B cell (primary cell): ENCODE measurements at regions not wholly inside any gene's neighbourhood (a gene's known extent, or its start where the extent isn't known, plus 50 kb on each side); places are given as distances from the start of the nearest gene placed in this dataset.
"Not testable (repeated sequence)": the region's sequence is repeated elsewhere in the genome, so short reads cannot be mapped to it uniquely, and the experiment has no call there.

Experiments
- ATAC-seq: fragments of 200-7000 bp; cut with Tn5 transposase; one replicate; pipeline ENCODE4 v1.10.0; 2021; ENCODE audit warnings: low read depth, mild to moderate bottlenecking, moderate number of reproducible peaks, moderate library complexity
- CTCF ChIA-PET: fragments of 350-600 bp; sonication (Branson Sonifier 250); formaldehyde crosslinking; loops from one replicate; lab custom pipeline; 2021; ENCODE audit warnings: antibody characterized with exemption, inconsistent platforms; lab: Charles Lee
- POLR2A ChIA-PET: fragments of 350-600 bp; sonication (Branson Sonifier 250); formaldehyde crosslinking; loops from one replicate; lab custom pipeline; 2021; ENCODE audit warnings: antibody characterized with exemption; lab: Charles Lee
- DNase-seq: peaks from one replicate; pipeline ENCODE4 v3.0.0; 2013
- H2AFZ ChIP-seq: 2 replicates; pipeline ENCODE4 v1.6.1; 2012; ENCODE audit warnings: mild to moderate bottlenecking, low read depth, low read length; ENCODE audit not compliant: insufficient read depth, poor library complexity, severe bottlenecking
- H3K27ac ChIP-seq, 2 donors: 1 replicate in 1 of 2; 2 replicates in 1 of 2; pipeline ENCODE4 v1.5.1; 2012 to 2013; ENCODE audit warnings: low read length in 2 of 2, mild to moderate bottlenecking in 2 of 2, moderate library complexity in 1 of 2
- H3K27me3 ChIP-seq, 4 experiments: fragments of 200-600 bp in 1 of 4; sonication (generic) in 1 of 4; replicated peaks in 1 of 4; 1 replicate in 2 of 4; 2 replicates in 2 of 4; pipeline versions ENCODE4 v1.6.1 to v1.7.0; 2013 to 2016; ENCODE audit warnings: low read length in 3 of 4, mild to moderate bottlenecking in 2 of 4, mixed read lengths in 1 of 4, moderate library complexity in 1 of 4; ENCODE audit not compliant: insufficient read depth in 4 of 4, control insufficient read depth in 3 of 4; ENCODE audit errors: control extremely low read depth in 1 of 4
- H3K36me3 ChIP-seq, 2 experiments: replicated peaks in 1 of 2; 1 replicate in 1 of 2; 2 replicates in 1 of 2; pipeline versions ENCODE4 v1.6.1 to v1.7.1; 2013; ENCODE audit warnings: low read length in 1 of 2; ENCODE audit not compliant: insufficient read depth in 2 of 2, control insufficient read depth in 1 of 2; ENCODE audit errors: control extremely low read depth in 1 of 2, extremely low read depth in 1 of 2
- H3K4me1 ChIP-seq, 2 donors: fragments of 200-600 bp in 1 of 2; sonication (generic) in 1 of 2; 1 replicate in 1 of 2; 2 replicates in 1 of 2; pipeline versions ENCODE4 v1.5.1 to v1.6.1; 2013 to 2017; ENCODE audit warnings: low read length in 2 of 2; ENCODE audit not compliant: control insufficient read depth in 2 of 2, insufficient read depth in 2 of 2
- H3K4me2 ChIP-seq: replicated peaks from 2 replicates; pipeline ENCODE3; 2012; ENCODE audit warnings: mild to moderate bottlenecking, low read depth, low read length; ENCODE audit not compliant: poor library complexity, severe bottlenecking
- H3K4me3 ChIP-seq, 5 experiments: fragments of 200-600 bp in 1 of 5; sonication (generic) in 1 of 5; 1 replicate in 3 of 5; 2 replicates in 2 of 5; pipeline versions ENCODE4 v1.5.1 to v1.7.0; 2011 to 2016; ENCODE audit warnings: low read length in 4 of 5, mild to moderate bottlenecking in 4 of 5, low read depth in 2 of 5, control low read depth in 1 of 5, moderate library complexity in 1 of 5; ENCODE audit not compliant: insufficient read depth in 1 of 5; ENCODE audit errors: control extremely low read depth in 1 of 5, extremely low read depth in 1 of 5
- H3K79me2 ChIP-seq: fragments of 200-600 bp; sonication (generic); one replicate; pipeline ENCODE4 v1.6.0; 2016; ENCODE audit warnings: low read length; ENCODE audit not compliant: control insufficient read depth, insufficient read depth
- H3K9ac ChIP-seq: fragments of 200-600 bp; sonication (generic); 2 replicates; pipeline ENCODE4 v1.6.1; 2017; ENCODE audit warnings: mild to moderate bottlenecking, low read length, moderate library complexity
- H3K9me3 ChIP-seq, 3 donors: one replicate each; pipeline versions ENCODE4 v1.6.1 to v1.7.1; 2013; ENCODE audit warnings: low read length in 2 of 3; ENCODE audit not compliant: control insufficient read depth in 2 of 3, insufficient read depth in 1 of 3; ENCODE audit errors: control extremely low read depth in 1 of 3
- H4K20me1 ChIP-seq: 2 replicates; pipeline ENCODE4 v1.6.0; 2012; ENCODE audit warnings: mild to moderate bottlenecking, low read length; ENCODE audit not compliant: insufficient read depth, control insufficient read depth, poor library complexity, severe bottlenecking
- H3K27ac Mint-ChIP-seq: one replicate; pipeline ENCODE4 v1.8.0; 2021; ENCODE audit warnings: mixed read lengths
- H3K27me3 Mint-ChIP-seq: one replicate; pipeline ENCODE4 v1.8.0; 2021; ENCODE audit warnings: mixed read lengths
- H3K4me1 Mint-ChIP-seq: one replicate; pipeline ENCODE4 v1.8.0; 2021; ENCODE audit warnings: mixed read lengths
- H3K4me3 Mint-ChIP-seq: one replicate; pipeline ENCODE4 v1.8.0; 2021; ENCODE audit warnings: mixed read lengths
- H3K9me3 Mint-ChIP-seq: one replicate; pipeline ENCODE4 v1.8.0; 2022; ENCODE audit warnings: mixed read lengths; ENCODE audit not compliant: insufficient read depth
- EZH2 ChIP-seq: IDR thresholded peaks from 2 replicates; pipeline ENCODE4 v1.6.1; 2012; ENCODE audit warnings: borderline replicate concordance, low read depth, mild to moderate bottlenecking, moderate library complexity, low read length; ENCODE audit not compliant: insufficient read depth, poor library complexity, severe bottlenecking
- WGBS: methylation state at CpG from one replicate; pipeline ENCODE4 v1.1.5; 2013; ENCODE audit warnings: missing lambda C conversion rate; ENCODE audit not compliant: insufficient coverage; 5-methylcytosine and 5-hydroxymethylcytosine counted together
- intact Hi-C: fragments of 100-400 bp; cut with micrococcal nuclease; formaldehyde crosslinking; loops from one replicate; pipeline ENCODE4 v1.10.0; 2022
- TF ChIP-seq, protein P1 (sequence below): fragments of 200-600 bp; IDR thresholded peaks from one replicate; pipeline ENCODE4 v1.8.0; 2022; ENCODE audit warnings: antibody characterized with exemption, mild to moderate bottlenecking

DNA sequence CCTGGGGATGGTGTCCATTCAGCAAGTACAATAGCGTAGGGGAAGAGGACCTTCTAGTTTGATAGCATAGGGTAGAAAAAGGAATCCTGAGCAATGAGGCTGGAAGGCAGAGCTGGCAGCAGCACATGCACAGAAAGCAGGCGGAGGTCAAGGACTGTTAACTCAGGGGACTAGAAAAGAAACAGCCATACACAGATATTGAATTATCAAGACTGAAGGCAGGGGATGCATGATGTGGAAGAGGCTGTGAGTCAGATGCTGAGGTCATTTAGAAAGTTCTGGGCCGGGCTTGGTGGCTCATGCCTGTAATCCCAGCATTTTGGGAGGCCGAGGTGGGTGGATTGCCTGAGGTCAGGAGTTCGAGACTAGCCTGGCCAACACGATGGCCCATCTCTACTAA lies 65.6 kb downstream of the OPTC start:
- no peaks in the 10 kb centered on the region for H3K4me1 ChIP-seq
- H4K20me1 ChIP-seq = no peaks in the 10 kb centered on the region

DNA sequence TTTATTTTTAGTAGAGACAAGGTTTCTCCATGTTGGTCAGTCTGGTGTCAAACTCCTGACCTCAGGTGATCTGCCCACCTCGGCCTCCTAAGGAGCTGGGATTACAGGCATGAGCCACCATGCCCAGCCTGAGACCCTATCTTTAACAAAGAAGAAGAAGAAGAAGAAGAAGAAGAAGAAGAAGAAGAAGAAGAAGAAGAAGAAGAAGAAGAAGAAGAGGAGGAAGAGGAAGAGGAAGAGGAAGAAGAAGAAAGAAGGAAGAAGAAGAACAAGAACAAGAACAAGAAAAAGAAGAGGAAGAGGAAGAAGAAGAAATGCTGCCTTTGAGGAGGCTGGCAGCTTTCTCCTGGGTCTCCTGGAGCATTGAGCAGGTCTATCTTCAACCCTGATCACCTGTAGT lies 64.9 kb upstream of the ATP2B4 start:
- no CpG with 5 or more reads among the region's 1 CpG for WGBS
- H3K27me3 Mint-ChIP-seq = peaks cover 25% of the 10 kb centered on the region
- H2AFZ ChIP-seq, ATAC-seq, H3K9ac ChIP-seq, H4K20me1 ChIP-seq, POLR2A ChIA-PET, H3K36me3 ChIP-seq, intact Hi-C loops, H3K79me2 ChIP-seq, H3K9me3 Mint-ChIP-seq, DNase-seq, H3K4me3 ChIP-seq, H3K27me3 ChIP-seq, H3K9me3 ChIP-seq, H3K4me3 Mint-ChIP-seq, H3K27ac ChIP-seq, CTCF ChIA-PET, H3K27ac Mint-ChIP-seq, H3K4me2 ChIP-seq, H3K4me1 Mint-ChIP-seq, H3K4me1 ChIP-seq: not testable (repeated sequence)

More for the DNA sequence above, 65.6 kb downstream of the OPTC start:
- DNase-seq = no peak
- TF ChIP-seq EZH2 = no peak
- TF ChIP-seq, protein P1, sequence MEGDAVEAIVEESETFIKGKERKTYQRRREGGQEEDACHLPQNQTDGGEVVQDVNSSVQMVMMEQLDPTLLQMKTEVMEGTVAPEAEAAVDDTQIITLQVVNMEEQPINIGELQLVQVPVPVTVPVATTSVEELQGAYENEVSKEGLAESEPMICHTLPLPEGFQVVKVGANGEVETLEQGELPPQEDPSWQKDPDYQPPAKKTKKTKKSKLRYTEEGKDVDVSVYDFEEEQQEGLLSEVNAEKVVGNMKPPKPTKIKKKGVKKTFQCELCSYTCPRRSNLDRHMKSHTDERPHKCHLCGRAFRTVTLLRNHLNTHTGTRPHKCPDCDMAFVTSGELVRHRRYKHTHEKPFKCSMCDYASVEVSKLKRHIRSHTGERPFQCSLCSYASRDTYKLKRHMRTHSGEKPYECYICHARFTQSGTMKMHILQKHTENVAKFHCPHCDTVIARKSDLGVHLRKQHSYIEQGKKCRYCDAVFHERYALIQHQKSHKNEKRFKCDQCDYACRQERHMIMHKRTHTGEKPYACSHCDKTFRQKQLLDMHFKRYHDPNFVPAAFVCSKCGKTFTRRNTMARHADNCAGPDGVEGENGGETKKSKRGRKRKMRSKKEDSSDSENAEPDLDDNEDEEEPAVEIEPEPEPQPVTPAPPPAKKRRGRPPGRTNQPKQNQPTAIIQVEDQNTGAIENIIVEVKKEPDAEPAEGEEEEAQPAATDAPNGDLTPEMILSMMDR = no peak
- H3K4me3 Mint-ChIP-seq = no peak overlapping the region
- H3K27ac Mint-ChIP-seq = no peak overlapping the region
- H3K4me3 ChIP-seq = no peak overlapping the region
- 75% methylated on average over 2 of the region's 6 CpGs for WGBS
- no peaks in the 10 kb centered on the region for H3K9me3 Mint-ChIP-seq
- no peaks in the 10 kb centered on the region for H3K79me2 ChIP-seq
- ChIA-PET POLR2A (no interaction called here), CTCF (no interaction called here)
- peaks cover 0 to 5% (median 0%) of the 10 kb centered on the region in 3 donors for H3K9me3 ChIP-seq
- no peak for ATAC-seq
- no peak overlapping the region for H3K9ac ChIP-seq
- H3K4me1 Mint-ChIP-seq = peaks cover 2% of the 10 kb centered on the region
- no peak overlapping the region for H3K27ac ChIP-seq
- H3K4me2 ChIP-seq = no peak overlapping the region
- no peaks in the 10 kb centered on the region for H3K36me3 ChIP-seq
- intact Hi-C loops = no loop called here
- H3K27me3 ChIP-seq = no peaks in the 10 kb centered on the region
- no peak overlapping the region for H2AFZ ChIP-seq
- H3K27me3 Mint-ChIP-seq = peaks cover 23% of the 10 kb centered on the region
